Neural crest cell (in vitro differentiated cells): ENCODE measurements at regions not wholly inside any gene's neighbourhood (a gene's known extent, or its start where the extent isn't known, plus 50 kb on each side); places are given as distances from the start of the nearest gene placed in this dataset.
"Not testable (repeated sequence)": the region's sequence is repeated elsewhere in the genome, so short reads cannot be mapped to it uniquely, and the experiment has no call there.

Source experiments
- DNase-seq: peaks from one replicate; pipeline ENCODE4 v3.0.0; 2021; ENCODE audit warnings: low read depth, mixed read lengths, low spot score
- H3K27ac Mint-ChIP-seq: one replicate; pipeline ENCODE4 v1.8.0; 2021; ENCODE audit warnings: mild to moderate bottlenecking, mixed read lengths; ENCODE audit not compliant: unreplicated experiment
- H3K27me3 Mint-ChIP-seq: 2 replicates; pipeline ENCODE4 v1.8.0; 2021; ENCODE audit warnings: low read depth, mild to moderate bottlenecking, mixed read lengths
- H3K36me3 Mint-ChIP-seq: 2 replicates; pipeline ENCODE4 v1.8.0; 2021; ENCODE audit warnings: low read depth, mild to moderate bottlenecking, mixed read lengths
- H3K4me1 Mint-ChIP-seq: 2 replicates; pipeline ENCODE4 v1.8.0; 2021; ENCODE audit warnings: mixed read lengths
- H3K4me3 Mint-ChIP-seq: one replicate; pipeline ENCODE4 v1.8.0; 2021; ENCODE audit warnings: mild to moderate bottlenecking, mixed read lengths
- H3K9me3 Mint-ChIP-seq: 2 replicates; pipeline ENCODE4 v1.8.0; 2021; ENCODE audit warnings: mixed read lengths
- CTCF ChIP-seq: fragments of 200-600 bp; sonication (generic); conservative IDR thresholded peaks from 2 replicates; pipeline ENCODE4 v1.5.0; 2021; ENCODE audit warnings: antibody characterized with exemption, mild to moderate bottlenecking

GRCh38 chr13:53447456-53447855 lies 418.8 kb downstream of the OLFM4 start:
- Mint-ChIP-seq H3K36me3 (peaks cover 8% of the 10 kb centered on the region), H3K9me3 (peaks cover 12% of the 10 kb centered on the region), H3K27me3 (no peaks in the 10 kb centered on the region), H3K4me1 (no peaks in the 10 kb centered on the region), H3K4me3 (no peak overlapping the region), H3K27ac (no peak overlapping the region)
- DNase-seq, result no peak
- TF ChIP-seq CTCF, result no peak

GRCh38 chr13:53447863-53448262 lies 419.2 kb downstream of the OLFM4 start:
- H3K27ac Mint-ChIP-seq, result no peak overlapping the region
- no peaks in the 10 kb centered on the region for H3K4me1 Mint-ChIP-seq
- H3K27me3 Mint-ChIP-seq, result no peaks in the 10 kb centered on the region
- no peak for DNase-seq
- TF ChIP-seq CTCF, result no peak
- peaks cover 8% of the 10 kb centered on the region for H3K36me3 Mint-ChIP-seq
- no peak overlapping the region for H3K4me3 Mint-ChIP-seq
- H3K9me3 Mint-ChIP-seq, result peaks cover 12% of the 10 kb centered on the region

- H3K27me3 Mint-ChIP-seq, result not testable (repeated sequence)
- H3K9me3 Mint-ChIP-seq, result peaks cover 18% of the 10 kb centered on the region
Observed at GRCh38 chr13:53452263-53452808, 423.7 kb downstream of the OLFM4 start.

GRCh38 chr13:53460796-53461195 lies 432.2 kb downstream of the OLFM4 start:
- Mint-ChIP-seq H3K27me3 (no peaks in the 10 kb centered on the region), H3K9me3 (peaks cover 5% of the 10 kb centered on the region), H3K4me1 (peaks cover 6% of the 10 kb centered on the region), H3K36me3 (peaks cover 6% of the 10 kb centered on the region), H3K27ac (no peak overlapping the region), H3K4me3 (no peak overlapping the region)
- DNase-seq, result no peak
- TF ChIP-seq CTCF, result no peak

More at GRCh38 chr13:53452263-53452808, 423.7 kb downstream of the OLFM4 start:
- peaks cover 10% of the 10 kb centered on the region for H3K36me3 Mint-ChIP-seq
- H3K27ac Mint-ChIP-seq, DNase-seq, H3K4me1 Mint-ChIP-seq, H3K4me3 Mint-ChIP-seq: not testable (repeated sequence)

GRCh38 chr13:53463106-53463505 lies 434.5 kb downstream of the OLFM4 start:
- H3K4me3 Mint-ChIP-seq, result no peak overlapping the region
- TF ChIP-seq CTCF, result no peak
- peaks cover 3% of the 10 kb centered on the region for H3K36me3 Mint-ChIP-seq
- peaks cover 6% of the 10 kb centered on the region for H3K4me1 Mint-ChIP-seq
- no peaks in the 10 kb centered on the region for H3K27me3 Mint-ChIP-seq
- DNase-seq, result no peak
- H3K27ac Mint-ChIP-seq, result no peak overlapping the region
- H3K9me3 Mint-ChIP-seq, result no peaks in the 10 kb centered on the region

GRCh38 chr13:53466576-53466975 lies 438.0 kb downstream of the OLFM4 start:
- no peak for TF ChIP-seq CTCF
- no peaks in the 10 kb centered on the region for H3K9me3 Mint-ChIP-seq
- no peak for DNase-seq
- H3K27me3 Mint-ChIP-seq, result no peaks in the 10 kb centered on the region
- no peaks in the 10 kb centered on the region for H3K36me3 Mint-ChIP-seq
- H3K27ac Mint-ChIP-seq, result no peak overlapping the region
- no peaks in the 10 kb centered on the region for H3K4me1 Mint-ChIP-seq
- no peak overlapping the region for H3K4me3 Mint-ChIP-seq
